NT2/D1 (cell line): ENCODE measurements at regions not wholly inside any gene's neighbourhood (a gene's known extent, or its start where the extent isn't known, plus 50 kb on each side); places are given as distances from the start of the nearest gene placed in this dataset.

Source experiments
- SUZ12 ChIP-seq: IDR thresholded peaks from 2 replicates; pipeline ENCODE4 v1.6.1; 2011; ENCODE audit not compliant: insufficient read length, insufficient read depth; ENCODE audit errors: extremely low read depth
- YY1 ChIP-seq: IDR thresholded peaks from 2 replicates; pipeline ENCODE4 v1.6.1; 2011; ENCODE audit not compliant: insufficient read length, insufficient read depth
- ZNF274 ChIP-seq: IDR thresholded peaks from 2 replicates; pipeline ENCODE4 v1.6.1; 2011; ENCODE audit warnings: mild to moderate bottlenecking, low read depth, low read length

- TF ChIP-seq YY1 (no peak), SUZ12 (no peak), ZNF274 (no peak)
Measured at GRCh38 chr2:43034242-43034619, 192.2 kb downstream of the ZFP36L2 start.
